ENCODE measurements at regions not wholly inside any gene's neighbourhood (a gene's known extent, or its start where the extent isn't known, plus 50 kb on each side); places are given as distances from the start of the nearest gene placed in this dataset.

- H3K4me1 ChIP-seq = no peaks in the 10 kb centered on the region
- no peaks in the 10 kb centered on the region for H3K36me3 ChIP-seq
- no peak overlapping the region for H3K27ac ChIP-seq
- DNase-seq (ENCODE audit: low spot score in 2 of 2) = no peak
- H3K9me3 ChIP-seq = no peaks in the 10 kb centered on the region
- intact Hi-C loops (cut with DNase I) = no loop called here
- no peaks in the 10 kb centered on the region for H3K27me3 ChIP-seq
- TF ChIP-seq CTCF (IDR thresholded peaks at IDR 0.05) = no peak
- no peak overlapping the region for H3K4me3 ChIP-seq
Measured at GRCh38 chr10:93152136-93152535, 78.4 kb downstream of the CYP26A1 start.

GRCh38 chr10:93154531-93154930 is 80.8 kb downstream of the CYP26A1 start:
- DNase-seq (ENCODE audit: low spot score in 2 of 2) = no peak
- H3K9me3 ChIP-seq = peaks cover 0 to 4% of the 10 kb centered on the region in 2 donors
- H3K27me3 ChIP-seq = no peaks in the 10 kb centered on the region
- no peaks in the 10 kb centered on the region for H3K4me1 ChIP-seq
- no peak for TF ChIP-seq CTCF (IDR thresholded peaks at IDR 0.05)
- no peak overlapping the region for H3K27ac ChIP-seq
- no peaks in the 10 kb centered on the region for H3K36me3 ChIP-seq
- no peak overlapping the region for H3K4me3 ChIP-seq
- intact Hi-C loops (cut with DNase I) = no loop called here

GRCh38 chr10:93160140-93160539 is 86.4 kb downstream of the CYP26A1 start:
- H3K27me3 ChIP-seq = no peaks in the 10 kb centered on the region
- intact Hi-C loops (cut with DNase I) = no loop called here
- H3K36me3 ChIP-seq = no peaks in the 10 kb centered on the region
- no peaks in the 10 kb centered on the region for H3K4me1 ChIP-seq
- DNase-seq (ENCODE audit: low spot score in 2 of 2) = no peak
- no peak overlapping the region for H3K27ac ChIP-seq
- TF ChIP-seq CTCF (IDR thresholded peaks at IDR 0.05) = no peak
- H3K9me3 ChIP-seq = peaks cover 0 to 4% of the 10 kb centered on the region in 2 donors
- no peak overlapping the region for H3K4me3 ChIP-seq

GRCh38 chr10:93160829-93161228 is 87.1 kb downstream of the CYP26A1 start:
- no peak overlapping the region for H3K27ac ChIP-seq
- H3K36me3 ChIP-seq = no peaks in the 10 kb centered on the region
- no peak overlapping the region for H3K4me3 ChIP-seq
- peak; percentile 26 to 81 for DNase-seq (ENCODE audit: low spot score in 2 of 2)
- intact Hi-C loops (cut with DNase I) = no loop called here
- TF ChIP-seq CTCF (IDR thresholded peaks at IDR 0.05) = no peak
- H3K27me3 ChIP-seq = no peaks in the 10 kb centered on the region
- H3K9me3 ChIP-seq = peaks cover 0 to 4% of the 10 kb centered on the region in 2 donors
- H3K4me1 ChIP-seq = no peaks in the 10 kb centered on the region

- no peak for TF ChIP-seq CTCF (IDR thresholded peaks at IDR 0.05)
- Histone ChIP-seq H3K27me3 (no peaks in the 10 kb centered on the region), H3K4me3 (no peak overlapping the region), H3K36me3 (no peaks in the 10 kb centered on the region), H3K9me3 (peaks cover 0 to 4% of the 10 kb centered on the region in 2 donors), H3K4me1 (no peaks in the 10 kb centered on the region), H3K27ac (no peak overlapping the region)
- DNase-seq (ENCODE audit: low spot score in 2 of 2) = no peak
- intact Hi-C loops (cut with DNase I) = no loop called here
Measured at GRCh38 chr10:93165367-93165766, 91.7 kb downstream of the CYP26A1 start.

- Histone ChIP-seq H3K4me3 (no peak overlapping the region), H3K4me1 (no peaks in the 10 kb centered on the region), H3K27ac (no peak overlapping the region), H3K27me3 (no peaks in the 10 kb centered on the region), H3K36me3 (no peaks in the 10 kb centered on the region), H3K9me3 (peaks cover 0 to 4% of the 10 kb centered on the region in 2 donors)
- no peak for TF ChIP-seq CTCF (IDR thresholded peaks at IDR 0.05)
- DNase-seq (ENCODE audit: low spot score in 2 of 2) = no peak
- intact Hi-C loops (cut with DNase I) = no loop called here
Measured at GRCh38 chr10:93166134-93166533, 92.4 kb downstream of the CYP26A1 start.

All from ascending aorta (tissue), 2 donors.